PC-9 (cell line): ENCODE measurements at regions not wholly inside any gene's neighbourhood (a gene's known extent, or its start where the extent isn't known, plus 50 kb on each side); places are given as distances from the start of the nearest gene placed in this dataset.

ENCODE experiments used
- EZH2 ChIP-seq: fragments of 200-600 bp; sonication (generic); IDR thresholded peaks from 2 replicates; pipeline ENCODE4 v1.8.0; 2017; ENCODE audit warnings: antibody characterized with exemption, low read depth
- TF ChIP-seq, protein P1 (sequence below): fragments of 200-600 bp; sonication (generic); conservative IDR thresholded peaks from 2 replicates; pipeline ENCODE4 v1.6.1; 2017; ENCODE audit warnings: mixed run types, antibody characterized with exemption, mild to moderate bottlenecking, moderate library complexity

DNA sequence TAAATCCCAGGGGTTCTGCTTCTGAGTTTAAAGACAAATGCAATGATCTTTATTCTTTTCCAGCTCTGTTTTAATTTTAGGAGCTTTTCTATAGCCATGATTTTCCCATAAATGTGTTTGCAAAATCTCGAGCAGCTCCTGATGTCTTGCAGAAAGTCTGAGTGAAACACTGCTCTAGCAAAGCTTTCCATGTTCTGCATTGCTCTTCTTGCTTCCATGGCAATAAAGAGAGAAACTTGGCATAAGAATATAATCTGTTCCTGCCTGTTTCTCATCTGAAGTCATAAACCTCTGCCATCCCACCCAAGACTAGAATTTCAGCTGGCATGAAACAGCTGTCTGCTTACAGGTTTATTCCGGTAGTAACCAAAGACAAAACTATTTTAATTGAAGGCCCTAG, 254.5 kb downstream of the SPRY1 start:
- TF ChIP-seq, protein P1, sequence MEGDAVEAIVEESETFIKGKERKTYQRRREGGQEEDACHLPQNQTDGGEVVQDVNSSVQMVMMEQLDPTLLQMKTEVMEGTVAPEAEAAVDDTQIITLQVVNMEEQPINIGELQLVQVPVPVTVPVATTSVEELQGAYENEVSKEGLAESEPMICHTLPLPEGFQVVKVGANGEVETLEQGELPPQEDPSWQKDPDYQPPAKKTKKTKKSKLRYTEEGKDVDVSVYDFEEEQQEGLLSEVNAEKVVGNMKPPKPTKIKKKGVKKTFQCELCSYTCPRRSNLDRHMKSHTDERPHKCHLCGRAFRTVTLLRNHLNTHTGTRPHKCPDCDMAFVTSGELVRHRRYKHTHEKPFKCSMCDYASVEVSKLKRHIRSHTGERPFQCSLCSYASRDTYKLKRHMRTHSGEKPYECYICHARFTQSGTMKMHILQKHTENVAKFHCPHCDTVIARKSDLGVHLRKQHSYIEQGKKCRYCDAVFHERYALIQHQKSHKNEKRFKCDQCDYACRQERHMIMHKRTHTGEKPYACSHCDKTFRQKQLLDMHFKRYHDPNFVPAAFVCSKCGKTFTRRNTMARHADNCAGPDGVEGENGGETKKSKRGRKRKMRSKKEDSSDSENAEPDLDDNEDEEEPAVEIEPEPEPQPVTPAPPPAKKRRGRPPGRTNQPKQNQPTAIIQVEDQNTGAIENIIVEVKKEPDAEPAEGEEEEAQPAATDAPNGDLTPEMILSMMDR, result no peak
- no peak for TF ChIP-seq EZH2
